DND-41 (cell line): ENCODE measurements at regions not wholly inside any gene's neighbourhood (a gene's known extent, or its start where the extent isn't known, plus 50 kb on each side); places are given as distances from the start of the nearest gene placed in this dataset.

Source experiments
- ATAC-seq: fragments of 200-7000 bp; cut with Tn5 transposase; 3 replicates; pipeline ENCODE4 v1.9.1; 2021; ENCODE audit warnings: low read depth; ENCODE audit not compliant: insufficient read depth
- DNase-seq: peaks from one replicate; pipeline ENCODE4 v3.0.0-alpha.2; 2020
- H2AFZ ChIP-seq: 2 replicates; pipeline ENCODE4 v1.6.0; 2012; ENCODE audit warnings: low read depth, low read length
- H3K27ac ChIP-seq: 2 replicates; pipeline ENCODE4 v1.5.1; 2012; ENCODE audit warnings: low read length, inconsistent platforms
- H3K27me3 ChIP-seq: fragments of 200-600 bp; sonication (generic); 2 replicates; pipeline ENCODE4 v1.6.0; 2012; ENCODE audit warnings: low read length, mild to moderate bottlenecking, inconsistent platforms; ENCODE audit not compliant: insufficient read depth, poor library complexity
- H3K36me3 ChIP-seq: 2 replicates; pipeline ENCODE4 v1.5.1; 2012; ENCODE audit warnings: low read length, inconsistent platforms; ENCODE audit not compliant: insufficient read depth
- H3K4me1 ChIP-seq: 2 replicates; pipeline ENCODE4 v1.5.1; 2012; ENCODE audit warnings: mild to moderate bottlenecking, low read length; ENCODE audit not compliant: insufficient read depth
- H3K4me2 ChIP-seq: 2 replicates; pipeline ENCODE4 v1.6.0; 2012; ENCODE audit warnings: mild to moderate bottlenecking, moderate library complexity, low read length, inconsistent platforms; ENCODE audit not compliant: insufficient read depth
- H3K4me3 ChIP-seq, 2 experiments: fragments of 200-600 bp in 1 of 2; shearing (Covaris generic) in 1 of 2; 2 replicates each; pipeline ENCODE4 v1.5.1; 2012 to 2016; ENCODE audit warnings: inconsistent platforms in 2 of 2, low read length in 2 of 2, mild to moderate bottlenecking in 2 of 2, low read depth in 1 of 2, moderate library complexity in 1 of 2
- H3K79me2 ChIP-seq: 2 replicates; pipeline ENCODE4 v1.6.0; 2012; ENCODE audit warnings: low read length, inconsistent platforms; ENCODE audit not compliant: insufficient read depth
- H3K9ac ChIP-seq: 2 replicates; pipeline ENCODE4 v1.6.0; 2012; ENCODE audit warnings: low read depth, mild to moderate bottlenecking, inconsistent platforms, low read length, moderate library complexity
- H3K9me3 ChIP-seq: 2 replicates; pipeline ENCODE4 v1.5.1; 2012; ENCODE audit warnings: low read length, moderate library complexity, mild to moderate bottlenecking, inconsistent platforms; ENCODE audit not compliant: insufficient read depth, severe bottlenecking
- H4K20me1 ChIP-seq: 2 replicates; pipeline ENCODE4 v1.6.0; 2012; ENCODE audit warnings: low read length; ENCODE audit not compliant: insufficient read depth
- CTCF ChIP-seq: IDR thresholded peaks from 2 replicates; pipeline ENCODE4 v1.5.1; 2012; ENCODE audit warnings: borderline replicate concordance, low read length, moderate library complexity, mild to moderate bottlenecking; ENCODE audit not compliant: poor library complexity, severe bottlenecking; ENCODE audit errors: extremely low read depth
- EZH2 ChIP-seq: IDR thresholded peaks from 3 replicates; pipeline ENCODE4 v1.6.1; 2012; ENCODE audit warnings: borderline replicate concordance, low read depth, mild to moderate bottlenecking, moderate library complexity, low read length, inconsistent platforms; ENCODE audit not compliant: severe bottlenecking

DNA sequence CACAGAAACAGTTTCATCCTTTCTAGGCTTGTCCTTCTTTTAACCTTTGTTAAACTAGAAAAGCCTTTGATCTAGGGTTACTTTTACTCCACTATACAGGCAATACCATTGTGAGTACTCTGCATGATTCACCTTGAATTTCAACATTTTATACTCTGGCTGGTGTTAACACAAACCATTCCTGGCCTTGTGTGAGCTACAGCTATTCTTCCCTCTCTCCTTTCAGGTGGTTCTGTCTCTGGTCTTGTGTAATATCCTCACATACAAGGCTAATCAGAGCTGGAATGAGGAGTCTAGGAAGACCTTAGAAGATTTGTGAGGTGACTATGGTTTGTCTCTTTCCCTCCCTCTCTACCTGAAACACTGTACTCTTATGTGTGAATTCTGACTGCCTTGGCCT, 837.4 kb upstream of the USP15 start:
- H3K4me3 ChIP-seq = no peak overlapping the region
- H3K27ac ChIP-seq = no peak overlapping the region
- H2AFZ ChIP-seq = no peak overlapping the region
- no peak overlapping the region for H3K4me2 ChIP-seq
- H3K79me2 ChIP-seq = no peaks in the 10 kb centered on the region
- ATAC-seq (no peak), DNase-seq (no peak)
- no peak overlapping the region for H3K9ac ChIP-seq
- no peaks in the 10 kb centered on the region for H3K36me3 ChIP-seq
- no peaks in the 10 kb centered on the region for H3K9me3 ChIP-seq
- no peaks in the 10 kb centered on the region for H4K20me1 ChIP-seq
- H3K4me1 ChIP-seq = no peaks in the 10 kb centered on the region
- H3K27me3 ChIP-seq = no peaks in the 10 kb centered on the region
- TF ChIP-seq CTCF (no peak), EZH2 (no peak)

- H3K9me3 ChIP-seq = no peaks in the 10 kb centered on the region
- ATAC-seq = no peak
- no peaks in the 10 kb centered on the region for H4K20me1 ChIP-seq
- H3K4me1 ChIP-seq = no peaks in the 10 kb centered on the region
- H3K4me3 ChIP-seq = no peak overlapping the region
- no peak overlapping the region for H3K27ac ChIP-seq
- no peak overlapping the region for H3K4me2 ChIP-seq
- TF ChIP-seq EZH2 (no peak), CTCF (no peak)
- no peaks in the 10 kb centered on the region for H3K36me3 ChIP-seq
- H3K79me2 ChIP-seq = no peaks in the 10 kb centered on the region
- H3K9ac ChIP-seq = no peak overlapping the region
- no peak overlapping the region for H2AFZ ChIP-seq
- H3K27me3 ChIP-seq = no peaks in the 10 kb centered on the region
- no peak for DNase-seq
These were observed 808.1 kb upstream of the USP15 start for GRCh38 chr12:61452076-61452475.

GRCh38 chr12:61487728-61488127, 772.5 kb upstream of the USP15 start:
- H3K9ac ChIP-seq = no peak overlapping the region
- TF ChIP-seq CTCF = no peak
- TF ChIP-seq EZH2 = no peak
- no peak for ATAC-seq

More at GRCh38 chr12:61487728-61488127, 772.5 kb upstream of the USP15 start:
- Histone ChIP-seq H3K79me2 (no peaks in the 10 kb centered on the region), H4K20me1 (no peaks in the 10 kb centered on the region), H3K4me3 (no peak overlapping the region), H3K4me2 (no peak overlapping the region), H3K27ac (no peak overlapping the region), H3K27me3 (no peaks in the 10 kb centered on the region), H3K4me1 (no peaks in the 10 kb centered on the region), H3K36me3 (no peaks in the 10 kb centered on the region), H3K9me3 (no peaks in the 10 kb centered on the region), H2AFZ (no peak overlapping the region)
- no peak for DNase-seq
